ENCODE measurements at regions not wholly inside any gene's neighbourhood (a gene's known extent, or its start where the extent isn't known, plus 50 kb on each side); places are given as distances from the start of the nearest gene placed in this dataset.

DNA sequence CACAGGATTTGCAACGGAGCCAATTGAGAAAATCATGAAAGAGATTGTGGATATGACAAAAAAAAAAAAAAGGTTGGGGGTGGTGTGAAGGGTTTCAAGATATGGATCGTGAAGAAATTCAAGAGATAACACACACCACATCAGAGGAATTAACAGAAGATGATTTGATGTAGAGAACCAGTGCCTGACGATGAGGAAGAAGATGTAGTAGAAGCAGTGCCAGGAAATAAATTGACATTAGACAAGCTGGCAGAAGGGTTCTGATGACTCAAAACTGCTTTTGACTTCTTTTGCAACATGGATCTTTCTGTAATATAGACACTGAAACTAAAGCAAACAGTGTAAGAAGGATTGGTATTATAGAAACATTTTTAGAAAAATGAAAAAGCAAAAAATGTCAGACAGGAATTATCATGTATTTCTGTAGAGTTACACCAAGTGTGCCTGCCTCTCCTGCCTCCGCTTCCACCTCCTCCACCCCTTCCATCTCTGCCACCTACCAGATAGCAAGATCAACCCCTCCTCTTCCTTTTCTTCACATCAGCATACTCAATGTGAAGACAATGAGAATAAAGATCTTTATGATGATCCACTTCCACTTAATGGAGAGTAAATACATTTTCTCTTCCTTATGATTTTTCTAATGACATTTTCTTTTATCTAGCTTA lies 127.5 kb upstream of the OTUD4 start:
- DNase-seq (ENCODE audit: insufficient read length, low spot score), result no peak
- no peak for FAIRE-seq
- no peak for TF ChIP-seq POU2F2 (IDR thresholded peaks at IDR 0.05; ENCODE audit: low read depth, low read length)
- TF ChIP-seq POLR2AphosphoS5 (IDR thresholded peaks at IDR 0.05; ENCODE audit: low read depth, low read length), result no peak
- TF ChIP-seq PAX5 (IDR thresholded peaks at IDR 0.05; ENCODE audit: insufficient read depth, low read length, severe bottlenecking), result no peak
- TF ChIP-seq POLR2A (IDR thresholded peaks at IDR 0.05; ENCODE audit: low read depth, low read length), result no peak
- no peak for TF ChIP-seq SPI1 (IDR thresholded peaks at IDR 0.05; ENCODE audit: low read depth, low read length)
- no peak for TF ChIP-seq TAF1 (IDR thresholded peaks at IDR 0.05; ENCODE audit: low read depth, low read length)

DNA sequence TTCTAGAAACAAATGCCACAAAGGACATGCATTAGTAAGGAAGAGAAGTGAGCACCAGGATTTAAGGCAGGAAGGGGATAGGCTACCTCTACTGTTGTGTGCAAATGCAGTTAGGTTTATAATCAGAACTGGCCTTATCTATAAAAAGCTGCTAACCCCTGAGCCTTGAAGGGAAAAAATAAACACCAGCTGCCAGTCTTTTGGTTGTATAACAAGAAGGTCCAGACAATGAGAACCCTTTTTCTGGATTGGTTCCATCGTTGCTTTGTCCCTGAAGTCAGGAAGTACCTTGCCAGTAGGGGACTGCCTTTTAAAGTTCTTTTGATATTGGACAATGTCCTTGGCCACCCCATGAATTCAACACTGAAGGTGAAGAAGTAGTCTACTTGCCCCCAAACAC lies 126.7 kb upstream of the OTUD4 start:
- FAIRE-seq (no peak), DNase-seq (ENCODE audit: insufficient read length, low spot score) (no peak)
- TF ChIP-seq POU2F2 (IDR thresholded peaks at IDR 0.05; ENCODE audit: low read depth, low read length) (no peak), TAF1 (IDR thresholded peaks at IDR 0.05; ENCODE audit: low read depth, low read length) (no peak), SPI1 (IDR thresholded peaks at IDR 0.05; ENCODE audit: low read depth, low read length) (no peak), POLR2A (IDR thresholded peaks at IDR 0.05; ENCODE audit: low read depth, low read length) (no peak), POLR2AphosphoS5 (IDR thresholded peaks at IDR 0.05; ENCODE audit: low read depth, low read length) (no peak), PAX5 (IDR thresholded peaks at IDR 0.05; ENCODE audit: insufficient read depth, low read length, severe bottlenecking) (no peak)

DNA sequence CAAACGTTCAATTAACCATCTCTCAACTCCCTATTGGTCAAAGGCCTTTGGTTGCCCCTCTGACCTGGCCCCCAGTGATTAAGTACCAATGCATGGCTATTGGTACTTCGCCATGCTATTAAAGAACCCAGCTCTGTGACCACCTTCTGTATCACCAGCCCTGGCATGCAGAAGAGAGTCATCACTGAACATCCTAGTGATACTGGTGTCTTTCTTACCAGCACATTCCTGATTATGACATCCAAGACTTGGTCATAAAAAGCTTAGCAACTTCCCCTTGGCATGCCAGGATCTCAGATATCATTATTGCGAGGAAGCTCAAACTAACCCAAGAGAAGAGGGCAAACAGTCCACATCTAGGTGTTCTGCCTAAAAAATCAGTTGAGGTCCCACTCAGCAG lies 122.3 kb upstream of the OTUD4 start:
- TF ChIP-seq POLR2AphosphoS5 (IDR thresholded peaks at IDR 0.05; ENCODE audit: low read depth, low read length), result no peak
- TF ChIP-seq POLR2A (IDR thresholded peaks at IDR 0.05; ENCODE audit: low read depth, low read length), result no peak
- TF ChIP-seq TAF1 (IDR thresholded peaks at IDR 0.05; ENCODE audit: low read depth, low read length), result no peak
- TF ChIP-seq SPI1 (IDR thresholded peaks at IDR 0.05; ENCODE audit: low read depth, low read length), result no peak
- no peak for TF ChIP-seq PAX5 (IDR thresholded peaks at IDR 0.05; ENCODE audit: insufficient read depth, low read length, severe bottlenecking)
- TF ChIP-seq POU2F2 (IDR thresholded peaks at IDR 0.05; ENCODE audit: low read depth, low read length), result no peak
- FAIRE-seq (no peak), DNase-seq (ENCODE audit: insufficient read length, low spot score) (no peak)

DNA sequence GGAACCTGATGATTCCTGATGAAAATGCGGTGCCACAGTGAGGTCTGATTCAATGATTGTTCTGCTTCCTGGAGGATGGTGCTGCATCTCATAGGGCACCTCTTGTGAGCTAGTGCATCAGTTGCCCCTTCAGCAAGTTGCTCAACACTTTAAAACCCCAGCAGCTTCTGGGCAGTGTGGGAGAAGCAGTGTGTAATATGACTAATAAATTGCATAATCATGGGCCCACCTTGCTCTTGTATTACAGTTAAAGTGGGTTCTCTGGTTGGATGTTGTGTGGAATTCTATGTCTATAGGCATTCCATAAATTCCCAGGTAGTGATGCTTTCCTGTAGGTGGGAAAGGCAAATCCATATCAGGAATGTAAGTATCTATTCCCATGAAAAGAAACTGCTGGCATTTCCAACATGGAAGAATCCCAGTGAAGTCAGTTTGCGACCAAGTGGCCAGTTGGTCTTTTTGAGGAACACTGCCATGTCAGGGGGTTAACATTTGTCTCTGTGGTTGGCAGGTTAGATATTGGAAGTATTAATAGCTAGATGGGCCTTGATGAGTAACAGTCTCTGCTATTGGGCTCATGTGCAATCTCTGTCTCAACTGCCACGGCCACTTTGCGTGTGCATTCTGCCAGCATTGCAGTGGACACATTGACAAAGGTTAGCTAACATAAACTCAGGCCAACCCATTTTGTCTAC lies 121.1 kb upstream of the OTUD4 start:
- TF ChIP-seq POLR2A (IDR thresholded peaks at IDR 0.05; ENCODE audit: low read depth, low read length) (no peak), POU2F2 (IDR thresholded peaks at IDR 0.05; ENCODE audit: low read depth, low read length) (no peak), TAF1 (IDR thresholded peaks at IDR 0.05; ENCODE audit: low read depth, low read length) (no peak), SPI1 (IDR thresholded peaks at IDR 0.05; ENCODE audit: low read depth, low read length) (no peak), PAX5 (IDR thresholded peaks at IDR 0.05; ENCODE audit: insufficient read depth, low read length, severe bottlenecking) (no peak), POLR2AphosphoS5 (IDR thresholded peaks at IDR 0.05; ENCODE audit: low read depth, low read length) (no peak)
- no peak for FAIRE-seq
- DNase-seq (ENCODE audit: insufficient read length, low spot score), result no peak

DNA sequence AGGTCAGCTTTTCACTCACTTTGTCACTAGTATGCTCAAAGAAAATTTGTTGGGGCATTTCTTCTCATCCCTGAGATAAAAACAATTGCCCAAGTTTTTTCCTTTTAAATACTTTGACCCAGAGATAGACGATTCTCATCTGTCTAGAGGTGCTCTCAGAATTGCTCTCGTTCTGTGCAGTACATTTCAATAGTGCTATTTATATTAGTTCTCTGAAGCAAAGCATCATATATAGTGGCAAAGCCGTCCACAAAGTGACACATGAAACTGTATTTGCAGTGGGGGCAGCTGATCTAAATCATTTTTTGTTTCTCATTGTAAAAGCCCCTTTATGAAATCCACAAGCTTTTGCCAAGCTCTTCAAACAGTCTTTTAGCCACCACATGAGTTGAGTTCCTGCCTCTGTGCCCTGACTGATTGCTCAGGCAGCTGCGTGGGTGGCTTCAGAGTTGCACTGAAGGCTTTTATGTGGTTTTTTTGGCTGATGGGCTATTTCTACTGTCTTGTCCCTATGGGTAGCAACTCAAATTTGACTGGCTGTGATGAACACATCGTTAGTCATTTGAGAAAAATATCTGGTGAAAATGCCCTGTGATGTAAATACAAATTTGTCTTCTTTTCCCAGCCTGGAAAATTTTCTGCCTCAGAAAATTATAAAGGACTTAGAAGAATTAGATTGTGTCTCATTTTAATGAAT lies 119.1 kb upstream of the OTUD4 start:
- TF ChIP-seq POLR2AphosphoS5 (IDR thresholded peaks at IDR 0.05; ENCODE audit: low read depth, low read length), result no peak
- peak; percentile 36 for TF ChIP-seq PAX5 (IDR thresholded peaks at IDR 0.05; ENCODE audit: insufficient read depth, low read length, severe bottlenecking)
- TF ChIP-seq TAF1 (IDR thresholded peaks at IDR 0.05; ENCODE audit: low read depth, low read length), result no peak
- peak; percentile 19; the same call in 1 of the 2 replicates for TF ChIP-seq SPI1 (IDR thresholded peaks at IDR 0.05; ENCODE audit: low read depth, low read length)
- no peak for TF ChIP-seq POLR2A (IDR thresholded peaks at IDR 0.05; ENCODE audit: low read depth, low read length)
- peak; percentile 83 for TF ChIP-seq POU2F2 (IDR thresholded peaks at IDR 0.05; ENCODE audit: low read depth, low read length)
- DNase-seq (ENCODE audit: insufficient read length, low spot score) (no peak), FAIRE-seq (peak; percentile 90)

DNA sequence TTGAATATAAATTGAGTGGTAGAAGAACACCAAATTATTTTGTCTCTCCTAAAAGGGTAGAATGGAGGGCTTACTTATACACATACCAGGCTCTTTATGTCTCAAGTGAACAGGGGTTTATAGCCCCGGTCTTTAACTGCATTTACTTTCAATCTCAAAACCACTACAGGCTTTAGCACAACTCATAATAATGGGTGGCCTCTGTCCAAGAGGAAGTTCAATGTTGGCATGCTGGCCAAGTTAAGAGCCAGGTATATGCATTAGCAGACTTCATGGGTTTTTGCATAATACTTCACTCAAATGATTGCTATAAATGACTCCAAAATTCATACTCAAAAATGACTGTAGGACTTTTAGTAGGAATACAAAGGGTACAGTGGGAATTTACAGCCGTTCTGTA lies 118.5 kb upstream of the OTUD4 start:
- DNase-seq (ENCODE audit: insufficient read length, low spot score) (no peak), FAIRE-seq (no peak)
- TF ChIP-seq POU2F2 (IDR thresholded peaks at IDR 0.05; ENCODE audit: low read depth, low read length), result no peak
- TF ChIP-seq POLR2AphosphoS5 (IDR thresholded peaks at IDR 0.05; ENCODE audit: low read depth, low read length), result no peak
- no peak for TF ChIP-seq SPI1 (IDR thresholded peaks at IDR 0.05; ENCODE audit: low read depth, low read length)
- no peak for TF ChIP-seq TAF1 (IDR thresholded peaks at IDR 0.05; ENCODE audit: low read depth, low read length)

DNA sequence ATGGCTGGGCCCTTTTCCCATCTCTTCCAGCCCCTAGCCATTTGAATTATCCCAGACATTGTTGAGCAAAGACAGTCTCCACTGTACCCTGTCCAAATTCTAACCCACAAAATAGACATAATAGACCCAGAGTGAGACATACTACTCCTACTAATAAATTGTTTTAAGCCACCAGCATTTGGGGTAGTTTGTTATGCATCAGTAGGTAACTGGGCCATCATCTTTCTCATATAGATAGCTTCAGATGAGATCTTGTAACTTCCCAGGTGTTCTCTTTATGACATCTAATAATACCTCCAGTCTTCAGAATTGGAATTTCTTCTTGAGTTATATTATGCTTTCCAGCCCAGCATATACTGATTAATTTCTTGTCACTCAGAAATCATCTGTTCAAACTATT lies 117.2 kb upstream of the OTUD4 start:
- DNase-seq (ENCODE audit: insufficient read length, low spot score) (no peak), FAIRE-seq (no peak)
- TF ChIP-seq PAX5 (IDR thresholded peaks at IDR 0.05; ENCODE audit: insufficient read depth, low read length, severe bottlenecking), result no peak
- TF ChIP-seq POLR2A (IDR thresholded peaks at IDR 0.05; ENCODE audit: low read depth, low read length), result no peak
- TF ChIP-seq POU2F2 (IDR thresholded peaks at IDR 0.05; ENCODE audit: low read depth, low read length), result no peak
- TF ChIP-seq TAF1 (IDR thresholded peaks at IDR 0.05; ENCODE audit: low read depth, low read length), result no peak
- no peak for TF ChIP-seq POLR2AphosphoS5 (IDR thresholded peaks at IDR 0.05; ENCODE audit: low read depth, low read length)

DNA sequence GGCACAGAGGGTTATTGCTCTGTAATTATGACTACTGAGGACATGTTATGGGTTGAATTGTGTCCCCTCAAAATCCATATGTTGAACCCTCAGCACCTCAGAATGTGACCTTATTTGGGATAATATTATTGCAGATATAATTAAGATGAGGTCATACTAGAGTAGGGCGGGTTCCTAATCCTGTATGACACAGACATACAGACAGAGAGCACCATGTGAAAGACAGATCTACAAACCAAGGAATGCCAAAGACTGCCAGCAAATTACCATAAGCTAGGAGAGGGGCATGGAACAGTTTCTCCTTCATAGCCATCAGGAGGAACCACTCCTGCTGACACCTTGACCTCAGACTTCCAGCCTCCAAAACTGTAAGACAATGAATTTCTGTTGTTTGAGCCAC lies 115.2 kb upstream of the OTUD4 start:
- no peak for TF ChIP-seq SPI1 (IDR thresholded peaks at IDR 0.05; ENCODE audit: low read depth, low read length)
- no peak for TF ChIP-seq TAF1 (IDR thresholded peaks at IDR 0.05; ENCODE audit: low read depth, low read length)
- TF ChIP-seq POU2F2 (IDR thresholded peaks at IDR 0.05; ENCODE audit: low read depth, low read length), result no peak
- no peak for TF ChIP-seq POLR2A (IDR thresholded peaks at IDR 0.05; ENCODE audit: low read depth, low read length)
- TF ChIP-seq POLR2AphosphoS5 (IDR thresholded peaks at IDR 0.05; ENCODE audit: low read depth, low read length), result no peak
- TF ChIP-seq PAX5 (IDR thresholded peaks at IDR 0.05; ENCODE audit: insufficient read depth, low read length, severe bottlenecking), result no peak
- DNase-seq (ENCODE audit: insufficient read length, low spot score) (no peak), FAIRE-seq (no peak)

DNA sequence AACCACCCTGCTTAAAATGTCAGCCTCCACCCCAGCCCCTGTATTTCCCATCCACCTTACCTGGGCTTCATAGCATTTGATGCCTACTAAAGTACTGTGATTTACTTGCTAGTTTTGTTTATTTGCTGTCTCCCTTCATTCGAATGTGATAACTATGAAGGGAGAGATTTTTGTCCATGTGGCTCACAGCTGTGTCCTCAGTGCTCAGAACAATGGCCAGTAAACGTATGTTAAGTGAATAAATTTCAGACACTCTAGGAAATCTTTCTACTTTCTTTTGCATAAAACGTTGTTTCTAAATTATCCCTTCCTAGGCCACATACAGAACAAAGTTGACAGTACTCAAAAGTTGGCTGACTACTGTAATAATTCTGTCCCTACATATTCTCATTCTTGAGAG lies 114.7 kb upstream of the OTUD4 start:
- FAIRE-seq (no peak), DNase-seq (ENCODE audit: insufficient read length, low spot score) (no peak)
- TF ChIP-seq SPI1 (IDR thresholded peaks at IDR 0.05; ENCODE audit: low read depth, low read length) (no peak), PAX5 (IDR thresholded peaks at IDR 0.05; ENCODE audit: insufficient read depth, low read length, severe bottlenecking) (no peak), POLR2AphosphoS5 (IDR thresholded peaks at IDR 0.05; ENCODE audit: low read depth, low read length) (no peak), POU2F2 (IDR thresholded peaks at IDR 0.05; ENCODE audit: low read depth, low read length) (no peak), POLR2A (IDR thresholded peaks at IDR 0.05; ENCODE audit: low read depth, low read length) (no peak), TAF1 (IDR thresholded peaks at IDR 0.05; ENCODE audit: low read depth, low read length) (no peak)
